HG02973 (cell line): ENCODE measurements at regions not wholly inside any gene's neighbourhood (a gene's known extent, or its start where the extent isn't known, plus 50 kb on each side); places are given as distances from the start of the nearest gene placed in this dataset.
"Not testable (repeated sequence)": the region's sequence is repeated elsewhere in the genome, so short reads cannot be mapped to it uniquely, and the experiment has no call there.

Experiments
- ATAC-seq: cut with Tn5 transposase; IDR thresholded peaks from one replicate; pipeline ENCODE4 v1.9.1; 2021; ENCODE audit warnings: moderate library complexity; ENCODE audit not compliant: unreplicated experiment

DNA sequence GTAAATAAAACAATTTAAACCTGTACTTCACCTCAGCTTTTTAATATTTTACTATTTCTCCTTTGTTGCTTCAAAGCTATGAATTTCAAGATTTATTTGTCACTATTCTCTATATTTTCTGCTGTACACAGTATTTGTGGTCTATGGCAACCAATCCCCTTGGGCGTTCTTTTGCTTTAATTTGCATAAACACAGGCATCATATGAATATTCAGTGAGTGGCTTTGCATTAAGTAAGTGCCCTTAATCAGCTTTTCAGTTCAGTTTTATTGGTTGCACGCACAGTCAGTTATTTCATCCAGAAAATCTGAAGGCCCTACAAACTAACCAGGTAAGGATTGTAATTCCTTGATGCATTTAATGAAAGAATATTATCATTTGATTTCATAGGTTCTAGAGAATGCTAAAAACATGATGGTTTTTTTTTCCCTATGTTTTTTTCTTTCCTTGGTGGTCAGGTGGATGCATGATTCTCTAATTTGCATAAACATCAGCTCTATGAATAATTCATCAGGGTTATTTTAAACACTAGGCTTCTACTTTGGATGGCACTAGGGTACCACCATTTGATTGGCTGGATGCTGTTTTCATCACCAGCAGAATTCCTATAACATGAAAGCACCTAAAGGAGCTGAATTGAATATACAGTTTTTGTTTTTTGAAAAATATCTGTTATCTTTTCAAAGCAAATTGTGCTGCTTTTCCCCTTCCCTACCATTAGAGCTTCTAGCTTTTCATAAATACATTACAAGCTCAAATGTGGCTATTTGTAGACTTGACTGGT, 249.2 kb upstream of the CCNH start:
- ATAC-seq, result no peak

DNA sequence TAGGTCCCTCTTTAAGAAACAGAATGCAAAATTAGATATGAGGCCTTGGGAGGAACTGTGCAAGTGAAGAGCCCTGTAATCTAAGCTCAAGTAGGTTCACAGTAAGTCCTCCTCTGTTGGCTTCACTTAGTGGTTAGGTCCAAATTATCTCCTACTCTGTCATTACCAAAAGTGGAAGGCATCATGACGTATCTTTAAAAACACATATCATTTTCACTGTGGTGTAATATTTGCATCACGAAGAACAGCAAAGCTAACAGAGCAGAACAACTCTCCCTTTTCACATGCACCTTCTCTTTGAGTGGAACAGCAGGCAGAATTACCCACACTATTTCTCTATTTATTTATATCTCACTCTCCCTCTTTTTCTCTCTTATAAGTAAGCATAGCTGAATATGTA, 240.5 kb upstream of the CCNH start:
- ATAC-seq, result no peak

DNA sequence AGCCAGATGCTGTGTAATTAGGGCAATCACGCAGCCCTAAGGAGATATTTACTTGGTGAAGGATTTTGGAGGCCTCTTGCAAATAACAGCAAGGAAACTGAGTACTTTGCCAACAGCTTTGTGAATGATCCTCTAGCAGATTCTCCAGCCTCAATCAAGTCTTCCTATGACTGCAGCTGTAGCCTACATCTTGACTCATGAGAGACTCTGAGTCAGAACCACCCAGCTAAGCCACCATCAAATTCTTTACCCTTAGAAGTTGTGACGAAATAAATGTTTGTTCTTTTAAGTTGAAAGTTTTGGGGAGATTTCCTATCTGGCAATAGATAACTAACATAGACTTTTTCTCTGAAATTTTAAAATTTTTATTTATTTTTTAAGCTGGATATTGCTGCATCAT, 237.6 kb upstream of the CCNH start:
- ATAC-seq, result no peak

DNA sequence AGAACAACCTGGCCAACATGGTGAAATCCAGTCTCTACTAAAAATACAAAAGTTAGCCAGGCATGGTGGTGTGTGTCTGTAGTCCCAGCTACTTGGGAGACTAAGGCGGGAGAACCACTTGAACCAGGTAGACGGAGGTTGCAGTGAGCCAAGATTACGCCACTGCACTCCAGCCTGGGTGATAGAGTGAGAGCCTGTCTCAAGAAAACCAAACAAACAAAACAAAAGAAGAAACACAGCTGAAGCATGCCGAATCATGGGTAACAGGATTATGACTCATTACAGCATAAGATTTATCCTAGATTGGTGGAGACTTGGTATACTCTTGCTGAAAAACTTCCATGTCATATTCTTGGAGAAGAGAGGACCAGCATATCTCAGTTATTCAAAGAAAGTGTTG, 236.7 kb upstream of the CCNH start:
- no peak for ATAC-seq

DNA sequence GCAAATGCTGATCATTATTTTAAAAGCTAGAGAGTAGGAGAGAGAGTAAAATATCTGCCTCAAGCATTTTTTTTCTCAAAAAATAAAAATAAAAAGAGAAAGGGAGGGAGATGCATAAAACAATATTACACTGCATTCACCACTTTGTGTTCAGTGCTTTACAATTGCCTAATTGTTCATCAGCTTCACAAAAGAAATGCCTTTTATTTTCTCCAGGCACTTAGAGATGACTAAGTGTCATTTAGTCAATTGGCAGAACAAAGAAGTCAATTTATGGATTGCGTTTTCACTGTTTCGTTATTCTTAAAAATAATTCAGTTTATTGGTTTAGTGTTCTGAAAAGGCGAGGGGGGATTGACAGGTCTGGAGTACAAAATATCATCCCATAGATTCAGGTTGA, 232.5 kb upstream of the CCNH start:
- ATAC-seq, result no peak

DNA sequence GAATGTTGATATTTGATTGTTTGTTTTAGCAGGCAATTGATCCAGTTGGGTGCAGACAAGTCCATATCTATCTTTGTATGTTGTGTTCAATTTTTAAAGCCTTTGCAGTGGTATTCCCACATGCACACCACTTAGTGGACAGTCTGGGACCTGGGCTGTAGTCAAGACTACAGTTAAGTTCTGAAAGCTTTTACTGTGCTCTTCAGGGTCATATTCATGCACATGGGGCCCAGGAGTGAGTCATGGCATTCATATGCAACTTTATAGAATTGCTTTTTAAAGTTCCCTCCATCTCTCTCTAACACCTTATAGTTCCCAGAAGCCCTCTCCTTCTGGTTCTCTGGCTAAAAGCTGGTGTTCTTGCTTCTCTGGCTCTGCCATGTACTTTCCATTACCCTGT, 228.2 kb upstream of the CCNH start:
- ATAC-seq, result no peak

DNA sequence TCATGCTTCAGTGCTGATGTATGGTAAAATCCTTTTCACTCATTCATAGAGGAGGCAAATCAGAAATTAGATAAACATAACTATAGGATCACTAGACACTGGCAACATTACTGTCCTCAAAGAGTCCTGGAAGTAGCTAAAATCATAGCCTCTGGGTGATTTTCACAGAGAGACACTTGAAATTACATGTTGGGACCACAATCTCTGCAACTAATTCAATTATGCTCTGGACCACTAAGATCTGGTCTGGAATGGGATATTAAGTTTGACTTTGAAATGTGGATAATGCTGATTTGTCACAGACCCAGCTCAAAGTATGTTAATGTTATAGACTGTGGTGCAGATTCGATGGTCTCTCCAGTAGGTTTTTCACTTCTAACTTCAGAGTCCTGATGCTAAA, 214.6 kb upstream of the CCNH start:
- no peak for ATAC-seq

DNA sequence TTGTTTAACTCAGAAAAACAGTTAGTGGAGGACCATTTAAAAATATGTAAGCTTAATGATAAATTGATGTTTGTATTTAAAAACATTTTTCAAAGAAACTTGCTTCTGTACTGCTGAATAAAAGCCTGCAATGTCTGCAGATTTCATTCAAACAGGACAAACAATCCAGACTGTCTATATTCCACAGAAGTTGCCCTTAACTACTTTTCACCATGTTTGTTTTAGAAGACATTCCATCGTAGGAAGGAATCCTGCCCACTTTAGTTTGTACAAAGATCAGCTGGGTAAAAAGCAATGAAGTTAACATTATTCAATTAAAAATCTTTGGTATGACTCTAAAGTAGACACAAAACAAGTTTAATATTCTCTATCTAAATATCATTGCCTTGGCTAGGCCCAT, 195.7 kb upstream of the CCNH start:
- ATAC-seq, result no peak

DNA sequence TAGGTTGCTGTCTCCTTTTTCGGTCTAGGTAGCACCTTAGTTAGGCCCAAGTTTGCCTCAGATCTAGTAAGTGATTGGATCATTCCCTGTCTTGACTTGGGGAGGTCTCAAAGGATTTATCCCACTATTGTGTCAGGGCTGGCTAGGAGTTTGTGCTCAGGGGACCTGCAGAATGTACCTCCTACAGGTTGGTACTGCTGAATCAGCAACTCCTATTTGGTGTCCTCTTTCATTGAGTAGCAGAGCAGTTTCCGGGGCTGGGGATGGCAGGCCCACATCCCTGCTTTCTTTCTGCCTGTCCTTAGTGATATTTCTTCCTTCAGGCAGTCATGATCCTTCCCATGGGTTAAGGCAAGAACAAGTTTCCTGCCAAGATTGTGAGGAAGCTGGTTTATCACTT, 192.9 kb upstream of the CCNH start:
- no peak for ATAC-seq

DNA sequence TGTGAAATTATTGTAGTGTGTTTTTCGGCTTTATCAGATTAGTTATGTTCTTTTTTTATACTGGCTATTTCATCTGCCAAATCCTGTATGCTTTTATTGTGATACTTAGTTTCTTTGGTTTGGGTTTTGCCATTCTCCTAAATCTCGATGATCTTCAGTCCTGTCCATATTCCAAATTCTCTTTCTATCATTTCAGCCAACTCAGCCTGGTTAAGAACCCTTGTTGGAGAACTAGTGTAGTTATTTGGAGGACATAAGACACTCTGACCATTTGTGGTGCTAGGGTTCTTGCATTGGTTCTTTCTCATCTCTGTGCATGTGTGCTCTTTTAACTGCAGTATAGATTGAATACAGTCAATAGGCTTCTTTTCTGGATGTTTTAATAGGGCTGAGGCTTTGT, 187.0 kb upstream of the CCNH start:
- ATAC-seq, result no peak

DNA sequence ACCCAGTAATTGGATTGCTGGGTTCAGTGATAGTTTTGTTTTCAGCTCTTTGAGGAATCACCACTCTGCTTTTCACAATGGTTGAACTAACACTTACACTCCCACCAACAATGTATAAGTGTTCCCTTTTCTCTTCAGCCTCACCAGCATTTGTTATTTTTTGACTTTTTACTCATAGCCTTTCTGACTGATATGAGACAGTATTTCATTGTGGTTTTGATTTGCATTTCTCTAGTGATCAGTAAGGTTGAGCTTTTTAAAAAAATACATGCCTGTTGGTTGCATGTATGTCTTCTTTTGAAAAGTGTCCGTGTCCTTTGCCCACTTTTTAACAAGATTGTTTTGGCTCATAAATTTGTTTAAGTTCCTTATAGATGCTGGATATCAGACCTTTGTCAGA, 185.7 kb upstream of the CCNH start:
- ATAC-seq, result no peak

DNA sequence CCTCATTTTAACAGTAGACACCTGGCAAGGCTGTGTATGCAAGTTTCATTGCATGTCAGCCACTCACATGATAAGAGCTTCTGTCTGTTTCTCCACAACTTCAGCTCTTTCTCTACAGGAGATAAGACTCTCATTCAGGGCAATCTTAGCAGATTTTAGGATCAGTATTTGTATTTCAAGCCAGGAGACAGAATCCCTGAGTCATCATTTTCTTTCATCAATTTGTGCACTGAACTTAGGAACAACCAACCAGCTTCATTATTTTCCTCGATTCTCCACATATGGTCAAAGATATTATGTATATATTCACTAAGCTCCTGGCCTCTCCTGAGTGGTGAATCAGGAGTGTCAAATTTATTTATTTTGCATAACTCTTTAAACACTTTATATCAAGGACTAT, 181.8 kb upstream of the CCNH start:
- no peak for ATAC-seq

DNA sequence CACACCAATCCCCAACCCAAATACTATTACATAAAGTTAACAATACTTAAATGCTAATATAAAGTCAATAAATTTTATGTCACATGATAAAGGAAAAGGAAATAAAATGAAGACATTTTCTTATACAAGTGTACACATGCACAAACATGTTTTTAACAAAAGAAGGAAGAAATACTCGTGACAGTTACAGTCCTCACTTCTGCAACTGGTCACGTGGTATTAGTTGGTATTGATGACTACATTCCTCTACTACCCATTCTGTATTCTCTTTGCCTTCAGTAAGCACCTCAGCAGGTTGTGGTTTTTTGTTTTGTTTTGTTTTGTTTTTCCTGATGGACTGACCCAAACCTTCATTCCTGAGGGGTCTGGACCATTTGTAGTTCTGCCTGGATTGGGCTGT, 176.9 kb upstream of the CCNH start:
- no peak for ATAC-seq

DNA sequence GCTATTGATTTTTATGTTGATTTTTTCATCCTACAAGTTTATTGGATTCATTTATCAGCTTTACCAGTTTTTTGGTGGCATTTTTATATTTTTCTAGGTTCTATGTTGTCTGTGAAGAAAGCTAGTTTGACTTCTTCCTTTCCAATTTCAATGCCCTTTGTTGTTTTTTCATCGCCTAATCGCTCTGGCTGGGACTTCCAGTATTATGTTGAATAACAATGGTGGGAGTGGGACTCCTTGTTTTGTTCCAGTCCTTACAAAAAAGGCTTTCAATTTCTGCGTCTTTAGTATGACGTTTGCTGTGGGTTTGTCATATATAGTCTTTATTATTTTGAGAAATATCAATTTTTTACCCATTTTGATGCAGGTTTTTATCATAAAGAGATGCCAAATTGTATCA, 175.6 kb upstream of the CCNH start:
- ATAC-seq, result no peak

DNA sequence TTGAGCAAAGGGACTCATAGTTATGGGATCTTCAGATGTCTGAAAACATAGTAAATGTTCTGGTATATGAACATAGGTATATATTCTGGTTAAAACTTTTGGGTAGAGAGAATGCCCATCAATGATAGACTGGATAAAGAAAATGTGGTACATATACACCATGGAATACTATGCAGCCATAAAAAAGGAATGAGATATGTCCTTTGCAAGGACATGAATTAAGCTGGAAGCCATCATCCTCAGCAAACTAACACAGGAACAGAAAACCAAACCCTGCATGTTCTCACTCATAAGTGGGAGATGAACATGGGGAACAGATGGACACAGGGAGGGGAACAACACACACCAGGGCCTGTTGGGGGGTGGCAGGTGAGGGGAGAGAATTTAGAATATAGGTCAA, 171.0 kb upstream of the CCNH start:
- not testable (repeated sequence) for ATAC-seq

DNA sequence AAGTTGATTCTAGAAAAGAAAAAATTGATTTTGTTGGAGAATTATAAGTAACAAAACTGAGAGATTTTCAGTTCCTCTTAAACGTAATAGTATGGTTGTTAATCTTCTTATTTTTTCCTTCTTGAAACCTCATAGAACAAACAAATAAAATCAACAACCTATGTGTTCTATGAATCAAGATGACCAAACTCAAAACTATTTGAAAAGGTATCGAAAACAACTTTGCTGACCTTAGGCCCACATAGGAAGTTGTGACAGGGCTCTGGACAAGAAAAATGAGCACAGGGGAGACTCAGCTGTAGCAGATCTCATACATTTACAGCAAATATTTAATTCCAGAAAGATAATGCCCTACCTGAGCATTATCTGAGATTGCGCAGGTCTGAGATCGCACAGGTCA, 169.4 kb upstream of the CCNH start:
- ATAC-seq, result no peak

DNA sequence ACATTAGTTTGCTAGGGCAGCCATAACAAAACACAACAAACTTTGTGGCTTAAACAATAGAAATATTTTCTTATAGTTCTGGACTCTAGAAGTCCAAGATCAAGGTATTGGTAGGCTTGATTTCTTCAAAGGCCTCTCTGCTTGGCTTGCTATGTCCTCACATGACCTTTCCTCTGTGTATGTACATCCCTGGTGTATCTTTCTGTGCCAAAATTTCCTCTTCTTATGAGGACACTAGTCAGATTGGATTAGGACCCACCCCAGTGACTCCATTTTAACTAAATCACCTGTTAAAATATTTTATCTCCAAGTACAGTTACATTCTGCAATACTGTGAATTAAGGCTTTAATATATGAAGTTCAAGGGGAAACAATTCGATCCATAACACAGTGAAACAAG, 168.9 kb upstream of the CCNH start:
- ATAC-seq, result no peak

DNA sequence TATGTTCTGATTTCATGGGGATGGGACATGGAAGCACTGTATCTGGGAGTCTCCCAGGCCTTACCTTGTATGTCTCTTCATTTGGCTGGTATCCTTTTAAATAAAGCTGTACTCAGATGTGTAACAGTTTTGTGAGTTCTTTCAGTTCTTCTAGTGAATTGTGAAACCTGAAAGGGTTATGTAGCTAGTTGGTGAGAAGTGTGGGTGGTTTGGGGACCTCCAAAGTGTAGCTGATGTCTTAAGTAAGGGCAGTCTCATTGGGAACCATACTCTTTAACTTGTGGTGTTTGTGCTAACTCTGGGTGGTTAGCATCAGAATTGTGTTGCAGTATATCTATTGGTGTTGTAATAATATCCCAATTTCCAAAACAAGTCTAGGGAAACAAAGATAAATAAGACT, 166.9 kb upstream of the CCNH start:
- no peak for ATAC-seq

DNA sequence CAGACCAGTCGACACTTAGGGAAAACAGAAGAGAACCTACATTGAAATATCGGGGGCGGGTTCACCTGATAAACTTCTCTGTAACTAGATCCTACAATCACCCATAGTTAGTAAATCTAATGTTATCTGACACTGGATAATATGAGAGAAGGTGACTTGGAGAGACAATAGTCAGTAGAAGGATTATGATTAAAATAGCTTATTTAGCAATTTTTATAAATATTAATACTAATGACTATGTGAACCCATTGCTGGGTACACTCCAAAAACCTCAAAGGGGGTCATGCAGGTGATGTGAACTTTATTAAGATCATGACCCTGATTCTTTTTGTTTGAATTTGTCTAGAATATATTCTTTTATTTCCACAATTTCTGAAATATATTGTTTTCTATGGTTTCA, 164.1 kb upstream of the CCNH start:
- no peak for ATAC-seq

DNA sequence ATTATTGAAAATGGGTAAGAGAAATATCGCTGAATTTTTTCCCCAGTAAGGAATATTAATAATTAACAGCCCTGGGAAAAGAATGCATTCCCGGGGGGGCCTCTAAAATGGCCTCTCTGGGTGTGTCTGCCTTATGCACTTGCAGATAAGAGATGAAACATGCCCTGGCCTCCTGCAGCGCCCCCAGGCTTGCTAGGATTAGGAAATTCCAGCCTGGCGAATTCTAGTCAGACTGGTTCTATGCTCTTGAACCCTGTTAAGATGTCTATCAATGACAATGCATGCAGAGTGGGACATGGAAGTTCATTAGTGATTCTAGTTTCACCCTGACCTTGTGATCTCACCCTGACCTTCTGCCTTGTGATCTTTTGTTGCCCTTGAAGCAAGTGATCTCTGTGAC, 163.6 kb upstream of the CCNH start:
- not testable (repeated sequence) for ATAC-seq

DNA sequence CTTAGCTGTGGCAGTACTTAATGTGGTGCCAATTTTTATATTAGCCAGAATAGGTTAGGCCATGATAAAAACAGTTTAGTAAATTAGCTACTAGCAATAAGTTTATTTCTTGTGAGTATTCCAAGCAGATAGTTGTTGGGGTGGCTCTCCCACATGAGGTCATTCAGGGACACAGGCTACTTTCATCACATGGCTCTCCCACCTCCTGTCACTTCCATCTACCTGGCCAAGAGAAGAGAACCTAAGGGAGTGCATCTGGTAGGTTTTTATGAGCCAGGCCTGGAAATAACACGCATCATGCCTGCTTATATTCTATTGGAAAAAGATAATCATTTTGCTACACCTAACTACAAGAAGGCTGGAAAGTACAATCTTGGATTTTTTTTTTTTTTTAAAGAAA, 161.4 kb upstream of the CCNH start:
- no peak for ATAC-seq

DNA sequence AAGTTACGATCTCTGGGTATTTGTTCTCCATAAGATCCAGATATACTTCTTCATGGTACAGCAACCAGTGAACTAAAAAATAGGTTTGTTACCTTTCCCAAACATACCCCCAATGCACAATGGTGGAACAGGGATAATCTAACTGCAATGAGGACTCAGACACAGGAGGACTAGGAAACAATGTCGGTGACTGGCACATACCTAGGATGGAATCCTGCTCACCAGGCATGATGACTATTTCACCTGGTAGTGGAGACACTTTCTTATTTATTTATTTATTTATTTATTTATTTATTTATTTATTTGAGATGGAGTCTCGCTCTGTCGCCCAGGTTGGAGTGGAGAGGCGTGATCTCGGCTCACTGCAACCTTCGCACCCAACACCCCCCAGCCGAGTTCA, 159.9 kb upstream of the CCNH start:
- no peak for ATAC-seq

DNA sequence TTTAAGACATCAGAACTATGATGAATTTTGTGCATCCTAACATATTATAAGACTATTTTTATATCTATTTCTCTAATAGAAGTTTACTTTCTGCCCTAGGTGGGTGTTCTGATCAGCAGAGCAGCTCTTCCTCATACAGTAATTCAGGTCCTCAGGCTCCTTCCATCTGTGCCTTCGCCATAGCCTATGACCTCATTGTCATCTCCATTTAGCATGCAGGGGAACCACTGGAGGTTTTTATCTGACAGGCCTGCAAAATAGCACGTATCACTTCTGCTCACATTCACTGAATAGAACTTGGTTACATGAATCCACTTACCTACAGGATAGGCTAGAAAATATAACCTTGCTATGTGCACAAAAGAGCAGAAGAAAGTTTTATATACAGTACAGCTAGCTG, 159.4 kb upstream of the CCNH start:
- ATAC-seq, result no peak
